Stimulated activated CD8-positive, alpha-beta memory T cell treated with anti-CD3 and anti-CD28 coated beads, Interleukin-15, amount 100 ng/mL, for 4 hours (primary cell): ENCODE measurements at regions not wholly inside any gene's neighbourhood (a gene's known extent, or its start where the extent isn't known, plus 50 kb on each side); places are given as distances from the start of the nearest gene placed in this dataset.
"Not testable (repeated sequence)": the region's sequence is repeated elsewhere in the genome, so short reads cannot be mapped to it uniquely, and the experiment has no call there.

ENCODE experiments used
- DNase-seq, 2 donors: peaks; one replicate each; pipeline ENCODE4 v3.0.0-alpha.2; 2020; ENCODE audit warnings: low read depth in 2 of 2

DNA sequence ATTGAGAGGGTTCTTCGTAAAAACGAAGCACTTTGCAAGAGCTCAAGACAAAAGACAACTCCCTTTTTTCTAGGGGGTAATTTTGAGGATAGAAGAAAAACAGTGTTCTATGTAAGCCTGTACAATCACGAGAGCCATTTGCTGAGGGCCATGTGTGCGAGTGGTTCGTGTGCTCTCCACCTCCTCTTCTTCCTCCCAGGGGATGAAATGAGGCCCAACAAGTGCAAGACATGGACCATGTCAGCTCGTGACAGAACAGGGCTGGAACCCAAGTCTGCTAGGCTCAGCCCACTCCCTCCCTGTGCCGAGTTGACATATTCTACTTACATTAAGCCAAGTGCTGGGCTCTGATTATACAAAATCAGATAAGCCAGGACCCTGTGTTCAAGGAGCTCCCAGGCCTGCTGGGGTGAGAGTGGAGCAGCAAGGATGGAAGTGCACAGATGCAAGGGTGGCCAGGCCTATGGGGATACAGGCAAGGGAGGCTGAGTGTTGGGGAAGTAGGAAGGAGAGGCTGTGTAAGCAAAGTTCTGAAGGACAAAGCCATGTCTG lies 97.9 kb upstream of the MSX2 start:
- DNase-seq: no peak

DNA sequence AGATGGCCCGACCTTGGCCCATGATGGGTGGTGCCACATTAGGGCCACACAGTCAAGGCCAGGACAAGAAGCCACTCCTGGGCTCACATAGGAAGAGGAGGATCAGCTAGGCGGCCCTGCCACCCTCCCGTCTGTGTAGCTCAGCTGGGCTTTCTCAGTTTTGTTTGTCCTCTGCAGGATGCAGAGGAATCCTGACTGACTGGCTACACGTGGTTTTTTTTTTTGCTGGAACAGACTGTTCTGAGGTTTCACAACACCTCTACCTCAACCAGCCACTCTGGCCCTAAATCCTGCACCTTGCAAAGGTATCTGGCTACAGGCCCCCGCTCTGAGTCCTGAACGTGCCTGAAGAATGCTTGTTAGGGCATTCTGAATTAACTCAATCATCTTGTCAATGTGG lies 88.3 kb upstream of the MSX2 start:
- DNase-seq: no peak

DNA sequence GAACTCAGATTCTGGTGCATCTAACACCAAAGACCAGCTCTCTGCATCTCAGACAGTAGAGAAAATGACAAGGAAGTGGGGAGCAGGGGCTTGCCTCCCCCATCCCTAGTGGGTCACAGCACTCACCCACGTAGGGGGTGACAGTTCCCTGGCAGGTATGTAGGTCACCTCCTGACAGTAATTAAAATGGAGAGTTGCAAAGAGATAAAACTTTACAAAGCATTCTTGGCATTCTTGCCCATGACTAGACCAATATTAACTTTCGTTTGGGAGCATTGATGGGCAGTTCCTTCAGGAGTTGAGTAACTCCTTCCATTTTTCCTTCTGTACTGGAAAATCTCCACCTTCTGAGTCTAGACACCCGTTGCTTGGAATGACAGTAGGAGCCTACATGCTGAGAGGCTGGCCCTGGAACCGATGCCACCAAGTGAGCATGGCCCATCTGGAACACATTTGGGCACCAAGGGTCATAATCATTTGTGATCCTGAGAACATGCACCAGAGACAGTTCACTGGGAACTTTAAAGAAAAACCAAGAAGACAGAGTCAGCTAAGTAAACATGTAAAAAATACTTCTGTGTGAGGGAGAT lies 81.5 kb upstream of the MSX2 start:
- no peak for DNase-seq

DNA sequence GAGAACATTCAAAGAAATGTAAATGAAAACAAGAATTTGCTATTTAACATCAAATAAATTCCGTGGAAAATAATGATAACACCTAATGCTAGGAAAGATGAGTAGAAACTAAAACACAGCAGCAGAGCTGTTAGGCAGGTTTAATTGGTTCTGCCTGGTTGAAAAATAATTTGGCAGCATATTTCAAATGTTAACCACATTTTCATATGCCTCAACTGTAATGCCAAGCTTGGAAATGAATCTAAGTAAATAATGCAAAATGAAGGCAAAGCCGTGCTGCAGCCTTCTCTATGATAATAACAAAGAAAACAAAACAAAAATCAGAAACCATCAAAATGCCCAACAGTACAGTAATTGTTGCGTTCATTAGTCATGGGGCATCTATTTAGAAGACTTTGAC lies 79.9 kb upstream of the MSX2 start:
- DNase-seq: no peak

DNA sequence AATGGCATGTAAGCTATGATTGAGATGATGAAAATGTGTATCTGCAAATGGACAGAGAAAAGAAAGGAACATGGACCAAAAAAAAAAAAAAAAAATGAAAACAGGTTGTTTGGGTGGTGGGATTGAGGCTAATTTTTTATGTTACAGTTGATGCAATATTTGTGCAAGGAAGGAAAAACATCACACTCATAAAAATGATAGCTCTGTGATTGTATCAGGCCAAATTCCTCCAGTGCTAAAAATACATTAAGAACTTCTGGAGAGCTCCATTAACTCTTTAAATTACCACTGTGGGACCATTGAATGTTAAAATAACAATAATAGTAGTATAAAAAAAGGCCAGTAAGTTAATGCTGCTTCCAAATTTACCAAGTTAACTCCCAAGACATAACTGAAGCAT lies 79.5 kb upstream of the MSX2 start:
- DNase-seq: no peak

DNA sequence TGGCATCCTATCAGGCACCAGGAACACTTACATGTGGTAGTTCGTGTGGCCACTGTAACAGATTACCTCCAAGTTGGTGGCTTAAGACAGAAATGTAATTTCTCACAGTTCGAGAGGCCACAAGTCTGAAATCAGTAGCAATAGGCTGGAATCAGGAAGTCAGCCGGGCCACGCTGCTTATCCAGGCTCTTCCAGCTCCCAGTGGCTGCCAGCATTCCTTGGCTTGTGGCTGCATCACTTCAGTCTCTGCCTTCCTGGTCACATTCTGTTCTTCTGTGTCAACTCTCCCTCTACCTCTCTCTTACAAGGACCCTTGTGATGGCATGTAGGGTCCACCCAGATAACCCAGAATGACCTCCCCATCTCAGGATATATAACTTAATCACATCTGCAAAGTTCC lies 78.7 kb upstream of the MSX2 start:
- no peak for DNase-seq

DNA sequence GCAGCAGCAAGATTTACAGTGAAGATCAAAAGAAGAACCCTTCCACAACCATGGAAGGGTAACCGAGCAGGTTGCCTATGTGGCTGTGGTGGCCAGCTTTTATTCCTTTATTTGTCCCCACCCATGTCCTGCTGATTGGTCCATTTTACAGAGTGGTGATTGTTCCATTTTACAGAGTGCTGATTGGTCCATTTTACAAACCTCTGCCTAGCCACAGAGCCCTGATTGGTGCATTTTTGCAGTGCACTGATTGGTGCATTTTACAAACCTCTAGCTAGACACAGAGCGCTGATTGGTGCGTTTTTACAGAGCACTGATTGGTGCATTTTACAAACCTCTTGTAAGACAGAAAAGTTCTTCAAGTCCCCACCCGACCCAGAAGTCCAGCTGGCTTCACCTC lies 75.8 kb upstream of the MSX2 start:
- DNase-seq: not testable (repeated sequence)

DNA sequence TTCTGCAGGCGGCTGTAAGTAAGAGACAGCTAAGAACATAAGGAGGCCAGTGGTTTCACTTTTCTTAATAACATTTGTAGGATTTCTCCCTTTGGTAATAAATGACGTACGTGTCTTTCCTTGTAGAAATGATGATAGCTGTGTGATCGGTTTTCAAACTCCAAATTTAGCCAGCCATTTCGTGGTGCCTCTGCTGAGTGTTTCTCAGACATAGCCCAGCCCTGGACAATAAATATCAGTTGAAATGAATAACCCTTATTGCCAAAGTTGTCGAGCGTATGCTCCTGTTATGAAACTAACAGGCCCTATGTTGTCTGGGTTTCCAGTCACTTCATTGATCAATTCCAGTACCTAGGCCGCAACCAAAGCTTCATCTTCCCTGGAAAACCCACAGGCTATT lies 75.0 kb upstream of the MSX2 start:
- no peak for DNase-seq

DNA sequence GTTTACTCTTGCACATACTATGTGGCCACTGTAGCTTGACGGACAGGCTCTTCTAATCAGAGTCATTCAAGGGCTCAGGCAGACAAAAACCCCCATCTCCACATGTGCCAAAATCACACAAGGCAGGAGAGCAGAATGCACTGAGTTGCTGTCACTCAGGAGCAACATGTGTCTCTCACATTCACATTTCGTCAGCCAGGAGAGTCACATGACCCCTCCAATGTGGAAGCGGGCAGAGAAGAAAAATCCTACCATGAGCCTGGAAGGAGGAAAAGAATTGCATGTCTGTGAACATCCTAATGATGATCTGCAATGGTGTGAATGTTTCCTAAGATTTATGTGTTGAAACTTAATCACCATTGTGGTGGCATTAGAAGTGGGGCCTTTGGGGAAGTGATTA lies 69.9 kb upstream of the MSX2 start:
- DNase-seq: no peak

DNA sequence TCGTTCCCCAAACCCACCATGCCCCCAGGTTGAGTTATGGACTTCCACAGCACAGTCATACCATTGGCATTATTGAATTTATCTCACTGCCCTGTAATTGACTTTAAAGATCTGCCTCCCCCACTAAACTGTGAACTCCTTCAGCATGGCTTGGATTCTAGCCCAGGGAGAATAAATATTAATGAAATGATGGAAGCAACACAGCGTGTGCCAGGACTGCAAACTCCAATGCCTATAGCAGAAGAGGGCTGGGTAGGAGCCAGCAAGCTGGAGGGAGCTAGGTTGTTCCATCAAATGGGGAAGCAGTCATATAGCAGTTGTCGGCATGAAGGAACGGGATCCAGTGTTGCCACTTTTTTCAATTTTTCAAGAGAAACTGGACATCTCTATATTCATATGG lies 69.0 kb upstream of the MSX2 start:
- no peak for DNase-seq

DNA sequence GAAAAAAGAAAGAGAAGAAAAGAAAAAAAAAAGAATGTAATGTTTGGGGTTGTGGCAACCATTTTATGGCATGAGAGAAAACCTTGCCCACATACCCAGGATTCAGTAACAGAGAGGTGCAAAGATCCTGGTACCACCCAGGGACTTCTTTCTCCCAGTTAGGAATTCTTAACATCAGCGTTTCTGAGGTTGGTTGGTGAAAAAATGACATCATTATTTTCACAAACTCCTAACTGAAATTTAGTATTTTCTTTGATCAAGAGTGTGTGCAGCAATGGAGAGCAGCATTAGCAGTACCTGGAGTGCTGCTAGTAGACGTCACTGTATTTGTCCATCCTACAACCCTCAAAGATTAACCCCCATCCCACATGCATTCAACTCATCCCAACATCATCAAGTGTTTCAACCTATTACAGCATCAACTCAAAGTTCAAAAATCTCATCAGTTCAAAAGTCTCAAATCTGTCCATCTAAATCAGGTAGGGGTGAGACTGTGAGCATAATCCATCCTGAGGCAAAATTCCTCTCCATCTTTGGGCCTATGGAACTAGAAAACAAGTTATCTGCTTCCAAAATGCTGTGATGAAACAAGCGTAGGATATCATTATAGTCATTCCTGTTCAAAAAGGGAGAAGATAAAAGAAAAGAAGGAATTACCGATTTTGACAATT lies 60.1 kb upstream of the MSX2 start:
- no peak for DNase-seq

DNA sequence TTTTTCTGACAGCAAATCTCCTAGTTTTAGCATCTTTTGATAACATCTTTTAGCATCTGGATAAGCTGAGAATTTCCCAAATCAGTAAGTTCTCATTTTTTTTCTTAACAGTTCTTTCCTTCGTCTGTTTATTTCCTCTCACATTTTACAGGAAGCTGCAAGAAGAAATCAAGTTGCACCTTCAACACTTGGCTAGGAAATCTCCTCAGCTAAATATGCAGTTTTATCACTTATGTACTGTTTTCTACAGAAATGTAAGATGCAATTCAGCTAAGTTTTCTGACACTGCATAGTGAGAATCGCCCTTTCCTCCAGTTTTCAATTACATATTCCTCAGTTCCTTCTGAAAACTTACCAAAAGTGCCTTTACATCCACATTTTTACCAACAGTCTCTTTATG lies 59.0 kb upstream of the MSX2 start:
- DNase-seq: no peak

DNA sequence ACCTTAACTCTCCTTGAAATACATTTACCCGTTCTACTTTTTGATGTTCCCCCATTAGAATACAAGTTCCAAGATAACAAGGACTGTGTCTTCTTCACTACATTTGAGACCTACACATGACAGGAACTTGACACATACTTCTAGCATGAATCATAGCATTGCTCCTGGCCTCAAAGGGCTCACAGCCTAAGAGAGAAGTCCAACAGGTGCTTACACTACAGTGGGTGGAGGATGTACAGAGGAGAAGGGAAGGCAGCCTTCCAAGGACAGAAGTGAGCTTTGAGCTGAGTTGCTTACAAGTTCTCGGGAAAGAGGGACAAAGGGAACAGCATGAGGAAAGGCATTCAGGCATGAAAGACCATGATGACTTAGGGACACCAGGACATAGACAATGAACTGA lies 56.9 kb upstream of the MSX2 start:
- no peak for DNase-seq

DNA sequence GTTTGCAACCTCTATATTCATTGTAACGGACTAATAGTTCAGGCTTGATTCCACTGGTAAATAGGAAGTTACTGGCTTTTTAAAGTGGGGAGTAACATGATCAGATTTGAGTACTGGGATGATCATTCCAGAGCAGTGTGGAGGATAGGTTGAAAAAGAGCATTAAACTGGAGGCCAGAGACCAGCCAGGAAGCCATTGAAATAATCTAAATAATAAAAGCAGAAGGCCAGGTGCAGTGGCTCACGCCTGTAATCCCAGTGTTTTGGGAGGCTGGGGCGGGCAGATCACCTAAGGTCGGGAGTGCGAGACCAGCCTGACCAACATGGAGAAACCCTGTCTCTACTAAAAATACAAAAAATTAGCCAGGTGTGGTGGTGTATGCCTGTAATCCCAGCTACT lies 56.0 kb upstream of the MSX2 start:
- no peak for DNase-seq
